ENCODE measurements at regions not wholly inside any gene's neighbourhood (a gene's known extent, or its start where the extent isn't known, plus 50 kb on each side); places are given as distances from the start of the nearest gene placed in this dataset.

DNA sequence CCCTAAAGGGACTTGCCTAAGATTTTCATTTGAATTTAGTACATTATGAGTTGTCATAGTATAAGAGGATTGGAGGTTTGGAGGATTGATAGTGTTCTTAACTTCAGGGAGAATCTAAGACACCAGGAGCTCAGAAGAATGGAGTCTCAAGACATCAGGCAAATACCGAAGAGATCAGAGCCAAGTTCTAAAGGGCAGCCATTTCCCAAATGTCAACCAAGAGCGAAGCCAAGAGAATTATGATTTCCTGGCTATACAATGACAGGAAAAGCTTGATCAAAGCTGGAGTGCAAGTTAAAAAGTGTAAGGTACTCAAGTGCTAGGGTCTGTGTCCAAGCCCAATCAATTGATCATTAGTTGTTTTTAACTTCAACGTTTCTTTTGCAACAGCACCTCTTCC is 283.0 kb upstream of the FN1 start:
- Histone ChIP-seq H3K4me1 (ENCODE audit: insufficient read depth, poor library complexity, severe bottlenecking) (no peaks in the 10 kb centered on the region), H3K4me3 (ENCODE audit: severe bottlenecking) (no peak overlapping the region), H3K27me3 (ENCODE audit: insufficient read depth, poor library complexity, severe bottlenecking) (no peaks in the 10 kb centered on the region), H3K36me3 (ENCODE audit: low read depth) (no peaks in the 10 kb centered on the region), H3K9me3 (ENCODE audit: severe bottlenecking) (no peaks in the 10 kb centered on the region), H3K27ac (ENCODE audit: poor library complexity, severe bottlenecking) (no peak overlapping the region)
- DNase-seq (ENCODE audit: low spot score): no peak
- TF ChIP-seq CTCF (IDR thresholded peaks at IDR 0.05; ENCODE audit: poor library complexity, severe bottlenecking): no peak
- no peak for ATAC-seq (ENCODE audit: low read depth)

GRCh38 chr2:215718436-215718835 is 282.6 kb upstream of the FN1 start:
- DNase-seq (ENCODE audit: low spot score) (no peak), ATAC-seq (ENCODE audit: low read depth) (no peak)
- H3K36me3 ChIP-seq (ENCODE audit: low read depth): no peaks in the 10 kb centered on the region
- H3K27ac ChIP-seq (ENCODE audit: poor library complexity, severe bottlenecking): no peak overlapping the region
- no peaks in the 10 kb centered on the region for H3K9me3 ChIP-seq (ENCODE audit: severe bottlenecking)
- H3K27me3 ChIP-seq (ENCODE audit: insufficient read depth, poor library complexity, severe bottlenecking): no peaks in the 10 kb centered on the region
- TF ChIP-seq CTCF (IDR thresholded peaks at IDR 0.05; ENCODE audit: poor library complexity, severe bottlenecking): no peak
- H3K4me1 ChIP-seq (ENCODE audit: insufficient read depth, poor library complexity, severe bottlenecking): peaks cover 2% of the 10 kb centered on the region
- no peak overlapping the region for H3K4me3 ChIP-seq (ENCODE audit: severe bottlenecking)

DNA sequence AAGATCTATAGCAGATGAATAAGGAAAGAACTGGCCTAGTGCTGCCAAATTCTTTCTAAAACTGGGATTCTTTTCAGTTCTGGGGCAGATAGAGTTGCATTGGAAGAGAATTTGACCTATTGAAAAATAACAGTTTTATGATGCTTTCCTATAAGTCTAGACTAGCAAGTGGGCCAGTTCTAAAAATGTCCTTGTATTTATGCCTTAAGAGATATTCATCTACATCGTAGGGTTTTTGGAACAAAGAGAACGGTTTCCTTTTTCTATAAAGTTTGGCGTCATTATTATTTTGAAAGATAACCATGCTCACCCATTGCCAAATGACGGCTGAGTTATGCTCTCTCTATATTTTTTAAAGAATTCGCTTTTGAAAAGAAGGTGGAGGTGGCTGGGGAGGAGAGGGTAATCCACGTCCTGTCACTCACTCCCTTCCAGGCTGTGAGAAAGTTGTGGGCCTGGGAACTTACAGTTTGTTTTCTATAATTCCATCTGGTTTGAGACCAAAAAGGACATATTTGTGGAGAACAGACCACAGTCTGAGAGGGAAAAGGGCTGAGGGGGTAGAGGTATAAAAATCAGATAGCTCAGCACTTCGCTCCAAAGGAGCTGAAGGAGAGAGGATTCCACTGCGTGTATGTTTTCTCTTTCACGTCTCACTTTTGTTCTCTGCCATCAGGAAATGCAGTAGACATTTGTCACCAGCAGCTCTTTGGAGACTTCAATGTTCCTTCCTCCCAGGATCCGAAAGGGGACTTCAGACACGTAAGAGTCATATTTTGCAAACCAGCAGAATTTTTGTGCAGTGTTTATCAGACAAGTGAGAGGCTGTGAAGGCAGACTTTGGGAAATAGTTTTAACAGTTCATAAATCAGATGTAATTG is 281.9 kb upstream of the FN1 start:
- Histone ChIP-seq H3K27ac (ENCODE audit: poor library complexity, severe bottlenecking) (no peak overlapping the region), H3K9me3 (ENCODE audit: severe bottlenecking) (no peaks in the 10 kb centered on the region), H3K4me1 (ENCODE audit: insufficient read depth, poor library complexity, severe bottlenecking) (peaks cover 9% of the 10 kb centered on the region), H3K4me3 (ENCODE audit: severe bottlenecking) (no peak overlapping the region), H3K36me3 (ENCODE audit: low read depth) (no peaks in the 10 kb centered on the region), H3K27me3 (ENCODE audit: insufficient read depth, poor library complexity, severe bottlenecking) (no peaks in the 10 kb centered on the region)
- no peak for TF ChIP-seq CTCF (IDR thresholded peaks at IDR 0.05; ENCODE audit: poor library complexity, severe bottlenecking)
- no peak for ATAC-seq (ENCODE audit: low read depth)
- DNase-seq (ENCODE audit: low spot score): no peak

- H3K4me1 ChIP-seq (ENCODE audit: insufficient read depth, poor library complexity, severe bottlenecking): peaks cover 16% of the 10 kb centered on the region
- no peaks in the 10 kb centered on the region for H3K27me3 ChIP-seq (ENCODE audit: insufficient read depth, poor library complexity, severe bottlenecking)
- H3K27ac ChIP-seq (ENCODE audit: poor library complexity, severe bottlenecking): no peak overlapping the region
- DNase-seq (ENCODE audit: low spot score) (no peak), ATAC-seq (ENCODE audit: low read depth) (no peak)
- no peak for TF ChIP-seq CTCF (IDR thresholded peaks at IDR 0.05; ENCODE audit: poor library complexity, severe bottlenecking)
- H3K36me3 ChIP-seq (ENCODE audit: low read depth): no peaks in the 10 kb centered on the region
- H3K4me3 ChIP-seq (ENCODE audit: severe bottlenecking): no peak overlapping the region
- no peaks in the 10 kb centered on the region for H3K9me3 ChIP-seq (ENCODE audit: severe bottlenecking)
Measured at GRCh38 chr2:215716956-215717355, 281.1 kb upstream of the FN1 start.

All from RWPE2 (cell line).